Bone marrow (tissue), 2 donors: ENCODE measurements at regions not wholly inside any gene's neighbourhood (a gene's known extent, or its start where the extent isn't known, plus 50 kb on each side); places are given as distances from the start of the nearest gene placed in this dataset.

ENCODE experiments used
- DNase-seq, 2 donors: peaks; one replicate each; lab custom pipeline; 2025; lab: John Stamatoyannopoulos, UW

GRCh38 chr7:108697254-108697653 is 127.6 kb downstream of the DNAJB9 start:
- DNase-seq = no peak

DNA sequence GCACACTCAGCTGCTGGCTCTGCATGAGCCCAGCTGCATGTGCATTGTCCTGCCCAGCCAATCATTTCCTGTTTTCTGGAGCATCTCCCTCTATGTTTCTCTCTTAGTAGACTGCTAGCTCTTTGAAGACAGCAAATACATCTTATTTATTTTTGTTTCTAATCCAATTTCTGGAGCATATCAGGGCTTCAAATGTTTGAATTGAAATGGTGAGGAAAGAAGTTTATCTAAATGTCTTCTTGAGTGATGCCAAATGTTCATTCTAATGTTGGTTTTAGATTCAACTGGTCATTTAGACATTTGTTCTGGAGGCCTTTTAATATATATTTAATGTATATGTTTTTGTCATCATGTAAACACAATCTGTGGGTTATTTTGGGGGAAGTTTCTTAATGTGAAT is 141.9 kb downstream of the DNAJB9 start:
- no peak for DNase-seq

GRCh38 chr7:108716783-108717182 is 147.1 kb downstream of the DNAJB9 start:
- DNase-seq = no peak

GRCh38 chr7:108717781-108718180 is 148.1 kb downstream of the DNAJB9 start:
- DNase-seq = no peak

DNA sequence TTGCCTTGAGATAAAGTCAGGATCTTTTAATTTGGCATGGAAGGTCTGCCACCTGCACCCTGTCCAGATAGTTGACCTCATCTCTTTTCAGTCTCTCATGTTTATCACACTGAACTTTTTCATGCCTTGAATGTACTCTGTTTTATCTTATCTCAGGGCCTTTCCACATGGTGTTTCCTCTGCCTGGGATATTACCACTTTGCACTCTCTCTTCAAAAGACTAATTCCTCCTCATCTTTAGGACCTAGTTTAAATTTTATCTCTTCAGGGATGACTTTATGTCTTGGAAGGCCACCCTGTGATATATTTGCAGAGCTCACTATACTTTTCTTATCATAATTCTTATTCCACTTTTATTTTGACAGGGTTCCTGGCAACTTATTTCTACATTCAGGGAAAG is 150.0 kb downstream of the DNAJB9 start:
- no peak for DNase-seq

- DNase-seq = no peak
Measured at GRCh38 chr7:108722561-108722960, 152.9 kb downstream of the DNAJB9 start.

DNA sequence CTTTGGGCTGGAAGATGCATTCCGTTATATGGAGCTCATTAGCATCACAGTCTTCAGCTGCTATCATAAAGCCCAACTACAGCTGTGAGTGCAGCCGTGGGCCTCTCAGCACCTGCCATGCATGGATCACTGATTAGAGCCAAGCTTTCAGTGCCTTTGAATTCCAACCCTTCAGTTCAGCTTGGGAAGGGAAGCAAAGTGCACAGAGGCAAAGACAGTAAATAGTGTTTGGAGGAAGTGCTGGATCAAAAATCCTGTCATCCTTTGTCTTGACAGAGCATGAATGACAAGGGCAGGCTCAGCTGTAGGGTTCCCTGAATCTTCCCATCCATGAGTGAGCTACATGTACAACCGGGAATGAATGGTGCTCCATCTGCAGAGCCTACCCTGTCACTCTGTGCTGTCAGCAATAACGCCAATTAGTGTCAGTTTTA is 153.7 kb downstream of the DNAJB9 start:
- no peak for DNase-seq

DNA sequence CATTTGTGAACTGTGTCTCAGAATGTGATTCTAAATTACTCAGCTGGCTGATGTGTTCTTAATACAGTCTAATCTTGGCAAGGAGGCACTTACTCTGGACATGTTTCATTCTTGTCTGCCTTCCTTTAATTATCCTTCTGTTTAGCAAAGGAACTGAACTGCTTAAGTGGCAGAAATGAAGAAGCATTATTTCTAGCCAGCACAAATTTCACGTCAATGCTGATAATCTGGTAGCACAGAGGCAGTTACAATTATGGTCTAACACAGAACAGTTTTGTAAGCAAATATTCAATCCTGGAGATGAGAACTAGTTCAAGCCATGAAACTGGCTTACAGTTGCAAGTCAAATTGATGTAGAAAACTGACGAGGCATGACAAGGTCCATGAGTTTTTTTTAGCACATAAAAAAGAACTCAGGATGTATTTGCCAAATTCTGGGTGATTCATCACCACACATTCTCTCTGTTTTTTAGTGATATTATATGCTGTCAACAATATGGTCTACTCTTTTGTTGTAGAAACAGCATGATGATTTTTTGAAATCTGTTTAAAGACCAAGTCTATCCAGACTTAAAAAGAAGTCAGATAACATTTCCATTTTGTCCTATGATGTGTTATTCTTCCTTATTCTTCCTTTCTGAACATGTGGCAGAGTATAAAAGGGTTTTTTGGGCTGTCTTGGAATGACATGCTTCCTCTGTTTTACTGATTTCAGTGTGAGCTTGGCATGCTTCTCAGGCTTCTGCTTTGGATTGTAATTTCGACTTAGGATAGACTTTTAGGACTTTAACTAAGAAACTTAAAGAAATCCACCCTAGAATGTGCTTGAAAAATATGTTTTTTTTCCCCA is 154.8 kb downstream of the DNAJB9 start:
- DNase-seq = no peak

DNA sequence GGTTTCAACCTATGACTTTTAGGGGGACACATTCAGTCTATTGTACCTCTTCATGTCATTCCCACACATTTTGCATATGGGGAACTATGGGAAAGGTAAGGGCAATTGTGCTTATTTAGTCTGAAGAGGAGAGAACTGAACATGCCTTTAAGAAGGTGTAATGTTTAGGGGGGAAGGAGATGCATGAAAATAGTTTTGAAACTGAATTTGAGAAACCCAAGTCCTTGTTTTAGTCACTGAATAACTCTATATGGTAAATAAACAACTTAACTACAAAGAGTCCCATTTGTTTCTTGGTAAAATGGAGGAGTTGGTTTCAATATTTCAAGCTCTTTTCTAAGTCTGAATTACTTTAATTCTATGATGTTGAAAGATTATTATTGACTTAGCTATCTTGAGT is 166.1 kb downstream of the DNAJB9 start:
- no peak for DNase-seq

DNA sequence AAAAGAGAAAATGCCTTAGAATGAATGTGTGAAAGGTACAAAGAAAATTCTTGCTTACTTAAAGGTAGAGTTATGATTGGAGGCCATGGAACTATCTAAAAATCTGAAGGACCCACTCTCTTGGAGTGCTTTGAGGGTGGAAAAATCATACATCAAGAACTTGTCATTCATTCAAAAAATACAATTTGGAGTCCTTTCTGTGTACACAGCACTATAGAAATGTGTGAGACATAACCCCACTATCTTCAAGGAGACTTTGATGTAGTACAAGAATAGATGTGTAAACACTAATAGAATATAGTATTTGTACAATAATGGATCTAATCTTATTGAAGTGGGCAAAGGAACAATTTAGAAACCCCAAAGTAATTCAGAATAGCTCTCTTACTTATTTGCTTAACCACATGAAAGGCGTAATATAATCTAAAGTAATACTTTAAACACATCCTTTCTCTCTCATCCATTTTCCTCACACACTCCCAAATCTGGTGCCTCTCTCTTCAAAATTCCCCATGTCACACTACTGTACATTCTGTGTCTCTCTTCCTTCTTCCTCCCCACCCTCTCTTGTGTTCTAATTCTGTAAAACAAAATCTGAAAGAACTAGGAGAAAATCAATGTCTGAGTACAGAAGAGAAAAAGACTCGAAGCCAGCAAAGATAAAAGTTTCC is 166.7 kb downstream of the DNAJB9 start:
- DNase-seq = no peak

DNA sequence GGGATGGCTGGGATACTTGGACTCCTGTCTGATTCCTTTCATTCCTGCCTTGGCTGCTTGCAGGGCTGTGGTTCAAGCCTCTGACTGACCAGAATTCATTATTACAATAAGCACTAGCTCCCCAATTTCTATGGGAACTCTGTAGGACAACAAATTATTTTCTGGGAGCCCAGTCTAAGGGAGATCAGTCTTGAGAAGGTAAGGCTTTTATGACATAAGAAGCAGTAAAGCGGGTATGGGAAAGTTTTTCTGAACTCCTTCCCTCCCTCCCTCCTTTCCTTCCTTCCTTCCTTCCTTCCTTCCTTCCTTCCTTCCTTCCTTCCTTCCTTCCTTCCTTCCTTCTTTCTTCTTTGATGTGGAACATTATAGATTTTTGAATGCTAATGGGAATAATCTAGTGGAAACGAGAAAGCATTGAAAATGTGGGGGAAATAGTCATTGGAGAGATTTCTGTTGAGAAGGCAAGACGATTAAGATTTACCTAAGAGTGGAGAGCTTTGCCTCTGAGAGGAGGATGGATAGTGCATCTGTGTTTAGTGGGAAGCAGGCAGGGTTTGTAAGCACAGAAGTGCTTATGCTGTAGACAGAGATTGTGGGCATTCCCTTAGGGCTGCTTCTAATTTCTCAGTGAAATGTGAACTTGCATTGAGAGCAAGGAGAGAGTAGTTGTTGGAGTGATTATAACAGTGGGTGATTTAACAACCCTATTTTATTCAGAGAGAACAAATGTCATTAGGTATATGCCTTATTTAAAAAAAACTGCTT is 201.5 kb downstream of the DNAJB9 start:
- DNase-seq = no peak

DNA sequence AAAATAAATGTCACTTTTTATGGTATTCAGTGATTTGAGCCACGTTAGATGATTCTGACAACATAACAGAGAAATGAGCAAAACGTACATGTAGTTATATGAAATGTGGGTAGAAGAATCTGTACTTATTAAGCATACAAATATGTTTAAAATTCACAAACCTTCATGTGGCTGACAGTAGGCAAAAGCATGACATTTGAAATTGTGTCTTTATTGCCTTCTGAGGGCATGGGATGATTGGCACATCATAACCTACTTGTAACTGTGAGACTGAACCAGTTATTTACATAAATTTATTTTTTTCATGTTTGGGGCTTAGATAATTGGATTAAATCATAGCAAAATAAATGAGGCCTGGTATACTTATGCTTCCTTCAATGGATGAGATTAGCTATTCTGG is 202.2 kb downstream of the DNAJB9 start:
- DNase-seq = no peak

- no peak for DNase-seq
Measured at GRCh38 chr7:108777966-108778365, 208.3 kb downstream of the DNAJB9 start.

DNA sequence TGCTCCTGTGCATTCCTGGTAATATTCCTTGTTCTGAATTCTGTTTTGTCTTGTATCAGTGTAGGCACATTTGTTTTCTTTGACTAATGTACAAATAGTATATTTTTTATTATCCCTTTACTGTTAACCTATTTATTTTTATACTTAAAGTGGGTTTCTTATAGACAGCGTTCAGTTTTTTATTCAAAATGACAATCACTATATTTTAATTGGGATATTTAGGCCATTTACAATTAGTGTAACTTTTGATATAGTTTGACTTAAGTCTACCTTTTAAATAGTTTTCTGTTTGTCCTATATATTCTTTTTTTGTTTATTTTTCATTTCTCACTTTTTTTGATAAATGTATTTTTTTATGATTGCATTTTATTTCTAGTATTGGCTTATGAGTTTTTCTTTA is 219.8 kb downstream of the DNAJB9 start:
- DNase-seq = no peak

- DNase-seq = no peak
Measured at GRCh38 chr7:108794466-108794865, 224.8 kb downstream of the DNAJB9 start.

DNA sequence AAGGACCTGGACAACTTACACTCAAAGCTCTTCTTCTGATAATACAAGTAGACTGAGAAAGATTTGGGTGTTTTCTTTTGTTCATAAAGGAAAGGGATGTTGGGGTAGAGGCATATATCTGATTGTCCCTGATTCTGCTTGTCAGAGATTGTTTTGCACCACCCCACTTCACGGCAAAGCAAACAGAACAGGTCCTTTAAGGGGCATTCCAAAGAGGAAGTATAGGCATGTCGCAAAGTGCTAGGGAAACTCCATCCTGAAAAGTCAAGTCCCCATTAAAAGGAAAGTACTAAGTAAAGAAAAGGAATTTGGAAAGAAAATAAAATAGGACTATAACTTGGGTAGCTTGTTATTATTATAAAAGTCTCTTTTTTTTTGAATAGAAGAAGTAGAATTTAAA is 233.0 kb downstream of the DNAJB9 start:
- DNase-seq = no peak

- DNase-seq = no peak
Measured at GRCh38 chr7:108805808-108806397, 236.2 kb downstream of the DNAJB9 start.

- DNase-seq = no peak
Measured at GRCh38 chr7:108808549-108809266, 239.0 kb downstream of the DNAJB9 start.

DNA sequence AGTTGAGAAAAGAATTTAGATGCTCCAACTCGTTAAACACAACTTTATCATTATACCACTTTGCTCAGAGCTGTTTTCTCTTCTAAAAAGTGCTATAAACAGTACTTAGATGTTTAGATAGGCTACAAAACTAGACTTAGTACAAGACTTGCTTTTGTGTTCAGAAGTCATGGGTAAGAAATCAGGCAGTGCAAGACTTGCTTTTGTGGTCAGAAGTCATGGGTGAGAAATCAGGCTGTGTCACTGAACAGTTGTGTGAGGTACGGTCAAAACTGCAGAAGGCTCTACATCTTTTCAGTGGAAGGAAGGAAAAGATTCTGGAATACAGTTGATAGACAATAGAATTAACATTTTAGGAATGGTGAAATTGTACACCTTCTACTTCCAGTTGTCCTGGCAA is 239.7 kb downstream of the DNAJB9 start:
- DNase-seq = no peak

DNA sequence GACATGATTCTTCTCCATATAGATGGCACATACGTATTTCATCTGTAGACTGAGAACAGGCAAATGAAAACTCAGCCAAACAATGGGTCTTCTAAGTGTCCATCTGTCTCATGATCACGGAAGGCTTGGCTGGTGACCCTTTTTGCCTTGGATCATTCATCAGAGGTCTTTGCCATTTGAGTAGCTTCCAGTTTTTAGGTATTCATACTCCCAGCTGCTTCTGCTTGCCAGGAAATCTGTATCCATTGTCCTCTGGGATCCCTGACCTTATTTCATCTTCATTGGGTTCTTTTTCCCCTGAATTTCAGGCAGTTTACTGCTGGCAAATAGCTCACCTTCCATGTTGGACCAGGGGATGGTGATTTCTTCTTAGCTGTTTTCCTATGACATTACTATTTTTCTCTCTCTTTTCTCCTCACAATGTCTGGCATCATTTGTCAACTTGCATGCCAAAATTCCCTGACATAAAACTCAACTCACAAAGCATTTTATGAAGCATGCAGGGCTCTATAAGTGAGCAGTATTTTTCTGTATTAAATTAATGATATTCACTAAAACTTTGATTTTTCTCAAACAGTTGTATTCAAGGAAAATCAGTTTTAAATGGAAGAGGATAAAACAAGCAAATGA is 241.2 kb downstream of the DNAJB9 start:
- DNase-seq = no peak
